Peyer's patch (tissue), 4 donors: ENCODE measurements at regions not wholly inside any gene's neighbourhood (a gene's known extent, or its start where the extent isn't known, plus 50 kb on each side); places are given as distances from the start of the nearest gene placed in this dataset.

Experiments
- CTCF ChIP-seq, 6 experiments: fragments of 450-650 bp in 4 of 6; fragments of 200-600 bp in 2 of 6; sonication (generic) in 1 of 6; IDR thresholded peaks; one replicate each; pipeline ENCODE4 v1.5.1; 2017 to 2019; ENCODE audit warnings: antibody characterized with exemption in 6 of 6, mild to moderate bottlenecking in 3 of 6, moderate library complexity in 1 of 6
- POLR2A ChIP-seq, 2 donors: fragments of 450-650 bp; IDR thresholded peaks; one replicate each; pipeline ENCODE4 v1.5.1; 2017; ENCODE audit warnings: antibody characterized with exemption in 2 of 2, mild to moderate bottlenecking in 2 of 2, moderate library complexity in 2 of 2

- TF ChIP-seq POLR2A (IDR thresholded peaks at IDR 0.05) (no peak), CTCF (IDR thresholded peaks at IDR 0.05) (no peak)
Measured at GRCh38 chr5:107184871-107185270, 485.9 kb downstream of the EFNA5 start.
